Neuronal stem cell (in vitro differentiated cells): ENCODE measurements at regions not wholly inside any gene's neighbourhood (a gene's known extent, or its start where the extent isn't known, plus 50 kb on each side); places are given as distances from the start of the nearest gene placed in this dataset.

Source experiments
- DNase-seq: peaks from one replicate; pipeline ENCODE4 v3.0.0-alpha.2; 2013; ENCODE audit warnings: low spot score
- H2AFZ ChIP-seq: one replicate; pipeline ENCODE4 v1.6.1; 2013; ENCODE audit warnings: mild to moderate bottlenecking, low read length, inconsistent platforms
- H2AK5ac ChIP-seq: 2 replicates; pipeline ENCODE4 v1.6.1; 2013; ENCODE audit warnings: low read depth, mild to moderate bottlenecking, inconsistent platforms, low read length, moderate library complexity, mixed read lengths
- H2BK120ac ChIP-seq: 2 replicates; pipeline ENCODE4 v1.6.1; 2013; ENCODE audit warnings: low read depth, mild to moderate bottlenecking, inconsistent platforms, low read length, moderate library complexity, mixed read lengths
- H2BK12ac ChIP-seq: one replicate; pipeline ENCODE4 v1.6.1; 2013; ENCODE audit warnings: low read length, inconsistent platforms
- H2BK15ac ChIP-seq: 2 replicates; pipeline ENCODE4 v1.6.1; 2013; ENCODE audit warnings: mild to moderate bottlenecking, low read length, inconsistent platforms, mixed read lengths
- H2BK5ac ChIP-seq: one replicate; pipeline ENCODE4 v1.6.1; 2013; ENCODE audit warnings: inconsistent platforms, mild to moderate bottlenecking, low read length, moderate library complexity
- H3K14ac ChIP-seq: one replicate; pipeline ENCODE4 v1.6.1; 2013; ENCODE audit warnings: low read length, inconsistent platforms
- H3K18ac ChIP-seq: 2 replicates; pipeline ENCODE4 v1.6.1; 2013; ENCODE audit warnings: low read length, inconsistent platforms
- H3K23ac ChIP-seq: 2 replicates; pipeline ENCODE4 v1.6.1; 2013; ENCODE audit warnings: low read depth, mild to moderate bottlenecking, mixed read lengths, low read length, inconsistent platforms; ENCODE audit not compliant: poor library complexity
- H3K27ac ChIP-seq: replicated peaks from 3 replicates; pipeline ENCODE4 v1.5.1; 2013; ENCODE audit warnings: low read length, inconsistent platforms
- H3K27me3 ChIP-seq, 3 experiments: 2 replicates each; pipeline ENCODE4 v1.6.1; 2013; ENCODE audit warnings: low read length in 3 of 3, mild to moderate bottlenecking in 2 of 3, inconsistent platforms in 1 of 3, low read depth in 1 of 3, mixed read lengths in 1 of 3, moderate library complexity in 1 of 3; ENCODE audit not compliant: control insufficient read depth in 3 of 3, insufficient read depth in 3 of 3
- H3K36me3 ChIP-seq, 2 donors: replicated peaks in 1 of 2; 2 replicates each; pipeline ENCODE4 v1.6.1; 2013; ENCODE audit warnings: low read length in 2 of 2; ENCODE audit not compliant: control insufficient read depth in 2 of 2, insufficient read depth in 2 of 2
- H3K4ac ChIP-seq: 2 replicates; pipeline ENCODE4 v1.6.1; 2013; ENCODE audit warnings: inconsistent platforms, mild to moderate bottlenecking, low read length, moderate library complexity
- H3K4me1 ChIP-seq, 2 donors: 1 replicate in 1 of 2; 2 replicates in 1 of 2; pipeline ENCODE4 v1.6.1; 2013; ENCODE audit warnings: low read length in 2 of 2, low read depth in 1 of 2; ENCODE audit not compliant: control insufficient read depth in 2 of 2, insufficient read depth in 1 of 2
- H3K4me2 ChIP-seq: one replicate; pipeline ENCODE4 v1.6.1; 2013; ENCODE audit warnings: mild to moderate bottlenecking, low read length, inconsistent platforms; ENCODE audit not compliant: insufficient read depth, poor library complexity, severe bottlenecking
- H3K4me3 ChIP-seq, 2 donors: 2 replicates each; pipeline ENCODE4 v1.5.1; 2013; ENCODE audit warnings: low read length in 2 of 2, mild to moderate bottlenecking in 2 of 2, inconsistent platforms in 1 of 2, moderate library complexity in 1 of 2
- H3K79me1 ChIP-seq: one replicate; pipeline ENCODE4 v1.6.1; 2013; ENCODE audit warnings: low read depth, mild to moderate bottlenecking, inconsistent platforms, low read length, moderate library complexity
- H3K9ac ChIP-seq: one replicate; pipeline ENCODE4 v1.6.1; 2013; ENCODE audit warnings: mild to moderate bottlenecking, low read depth, low read length, inconsistent platforms; ENCODE audit not compliant: poor library complexity
- H3K9me3 ChIP-seq, 2 donors: replicated peaks in 1 of 2; 2 replicates each; pipeline versions ENCODE3 to v1.6.1; 2013; ENCODE audit warnings: low read length in 2 of 2, mild to moderate bottlenecking in 2 of 2, inconsistent platforms in 1 of 2, low read depth in 1 of 2, mixed read lengths in 1 of 2, moderate library complexity in 1 of 2; ENCODE audit not compliant: control insufficient read depth in 2 of 2, insufficient read depth in 1 of 2
- H4K8ac ChIP-seq: one replicate; pipeline ENCODE4 v1.6.1; 2013; ENCODE audit warnings: low read depth, mild to moderate bottlenecking, inconsistent platforms, low read length, moderate library complexity
- H4K91ac ChIP-seq: one replicate; pipeline ENCODE4 v1.6.1; 2013; ENCODE audit warnings: low read length, low read depth, mild to moderate bottlenecking, inconsistent platforms; ENCODE audit not compliant: poor library complexity
- WGBS, 2 donors: extraction: QIAGEN DNeasy Blood & Tissue Kit; methylation state at CpG; one replicate each; pipeline ENCODE4 v1.1.7; 2013; ENCODE audit warnings: missing lambda C conversion rate in 2 of 2, mixed read lengths in 1 of 2; ENCODE audit not compliant: insufficient read length in 2 of 2, insufficient replicate concordance in 1 of 2; ENCODE audit errors: extremely low coverage in 2 of 2; 5-methylcytosine and 5-hydroxymethylcytosine counted together

DNA sequence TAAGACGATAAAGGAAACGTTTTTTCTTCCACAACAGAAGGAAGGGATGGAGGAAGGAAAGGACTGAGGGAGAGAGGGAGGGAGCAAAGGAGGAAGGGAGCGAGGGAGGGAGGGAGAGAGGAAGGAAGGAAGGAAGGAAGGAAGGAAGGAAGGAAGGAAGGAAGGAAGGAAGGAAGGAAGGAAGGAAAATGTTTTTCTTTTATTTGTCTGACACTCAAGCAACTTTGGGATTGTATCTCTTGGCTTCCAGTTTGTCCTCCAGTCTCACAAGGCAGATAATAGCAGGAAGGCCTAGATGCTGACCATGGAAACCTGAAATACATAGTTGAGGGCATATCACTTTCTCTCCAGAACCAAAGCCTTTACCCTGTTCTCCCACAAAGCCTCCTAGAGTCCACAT lies 226.7 kb downstream of the ZNF674 start:
- no peak overlapping the region for H3K4me3 ChIP-seq
- no peak for DNase-seq
- H2BK12ac ChIP-seq: no peak overlapping the region
- H3K4me2 ChIP-seq: no peak overlapping the region
- H4K8ac ChIP-seq: no peak overlapping the region
- H3K23ac ChIP-seq: no peak overlapping the region
- H2AK5ac ChIP-seq: no peak overlapping the region
- H3K14ac ChIP-seq: no peak overlapping the region
- H3K18ac ChIP-seq: no peak overlapping the region
- no CpG with 5 or more reads among the region's 3 CpGs for WGBS, 2 donors
- no peak overlapping the region for H2BK5ac ChIP-seq
- no peak overlapping the region for H2BK120ac ChIP-seq
- H3K9ac ChIP-seq: no peak overlapping the region
- no peaks in the 10 kb centered on the region for H3K9me3 ChIP-seq
- H3K36me3 ChIP-seq: no peaks in the 10 kb centered on the region
- H3K4me1 ChIP-seq: no peaks in the 10 kb centered on the region
- H3K79me1 ChIP-seq: no peaks in the 10 kb centered on the region
- H2AFZ ChIP-seq: no peak overlapping the region
- H3K4ac ChIP-seq: no peak overlapping the region
- H4K91ac ChIP-seq: no peak overlapping the region
- H2BK15ac ChIP-seq: no peak overlapping the region
- no peaks in the 10 kb centered on the region for H3K27me3 ChIP-seq
- H3K27ac ChIP-seq: no peak overlapping the region

DNA sequence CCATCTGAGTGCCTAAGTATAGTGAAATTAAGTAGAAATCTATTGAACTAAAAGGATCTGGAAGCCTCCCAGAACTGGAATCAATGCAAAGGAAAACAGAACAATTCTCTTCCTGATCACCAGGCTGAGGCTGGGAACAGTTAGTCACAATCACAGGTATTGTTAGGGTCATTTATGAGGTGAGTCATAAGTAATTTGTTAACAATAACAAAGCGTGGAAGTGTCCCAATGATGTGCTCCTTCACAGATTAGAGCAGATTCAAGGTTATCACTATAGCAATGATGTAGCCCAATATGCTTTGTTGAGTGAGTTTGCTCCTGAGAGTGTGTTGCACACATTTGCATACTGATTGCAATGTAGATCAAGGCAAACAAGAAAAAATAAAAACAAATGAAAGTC lies 228.1 kb downstream of the ZNF674 start:
- H4K8ac ChIP-seq: no peak overlapping the region
- no peaks in the 10 kb centered on the region for H3K36me3 ChIP-seq
- no peak overlapping the region for H2BK5ac ChIP-seq
- H3K4me1 ChIP-seq: no peaks in the 10 kb centered on the region
- no peak overlapping the region for H3K14ac ChIP-seq
- H4K91ac ChIP-seq: no peak overlapping the region
- DNase-seq: no peak
- no peak overlapping the region for H2BK15ac ChIP-seq
- H3K23ac ChIP-seq: no peak overlapping the region
- no peaks in the 10 kb centered on the region for H3K79me1 ChIP-seq
- H2AFZ ChIP-seq: no peak overlapping the region
- H2AK5ac ChIP-seq: no peak overlapping the region
- no peak overlapping the region for H3K4ac ChIP-seq
- H2BK12ac ChIP-seq: no peak overlapping the region
- H3K27me3 ChIP-seq: no peaks in the 10 kb centered on the region
- H3K4me3 ChIP-seq: no peak overlapping the region
- no CpG with 5 or more reads among the region's 1 CpG for WGBS, 2 donors
- no peak overlapping the region for H3K27ac ChIP-seq
- no peak overlapping the region for H2BK120ac ChIP-seq
- no peak overlapping the region for H3K9ac ChIP-seq
- H3K18ac ChIP-seq: no peak overlapping the region
- H3K4me2 ChIP-seq: no peak overlapping the region
- no peaks in the 10 kb centered on the region for H3K9me3 ChIP-seq

DNA sequence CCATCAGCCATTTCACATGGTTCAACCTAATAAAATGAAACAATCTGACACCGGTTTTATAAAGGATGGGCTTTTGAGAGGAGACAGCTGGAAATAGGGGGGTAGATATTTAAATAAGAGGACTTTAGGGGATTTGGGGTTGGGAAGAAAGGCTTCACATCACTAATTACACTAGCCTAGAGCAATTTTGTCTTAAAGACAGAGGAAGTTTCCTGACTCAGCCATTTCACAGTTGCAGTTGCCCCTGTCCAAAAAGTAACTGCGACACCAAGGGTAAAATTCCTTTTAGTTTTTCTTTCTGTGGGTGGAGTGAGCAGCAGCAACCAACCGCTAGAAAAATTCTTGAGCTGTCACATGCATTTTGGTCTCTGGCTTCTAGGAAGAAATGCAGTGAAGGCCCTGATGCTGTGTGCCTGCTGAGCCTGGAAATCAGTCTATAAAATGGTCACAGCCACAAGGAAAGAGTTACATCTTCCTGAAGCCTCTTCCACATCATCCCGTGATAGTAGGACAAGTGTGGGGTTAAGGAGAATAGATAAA lies 233.6 kb downstream of the ZNF674 start:
- Histone ChIP-seq H3K27me3 (no peaks in the 10 kb centered on the region), H4K8ac (no peak overlapping the region), H3K4ac (no peak overlapping the region), H3K27ac (no peak overlapping the region), H3K4me2 (no peak overlapping the region), H3K18ac (no peak overlapping the region), H3K23ac (no peak overlapping the region), H3K79me1 (no peaks in the 10 kb centered on the region), H2BK12ac (no peak overlapping the region), H2BK5ac (no peak overlapping the region), H3K9ac (no peak overlapping the region), H3K36me3 (no peaks in the 10 kb centered on the region), H3K4me1 (peaks cover 0 to 4% of the 10 kb centered on the region in 2 donors), H2AK5ac (no peak overlapping the region), H2BK120ac (no peak overlapping the region), H2BK15ac (no peak overlapping the region), H3K14ac (no peak overlapping the region), H3K4me3 (no peak overlapping the region), H4K91ac (no peak overlapping the region), H2AFZ (no peak overlapping the region), H3K9me3 (no peaks in the 10 kb centered on the region)
- no CpG with 5 or more reads among the region's 4 CpGs for WGBS, 2 donors
- no peak for DNase-seq

DNA sequence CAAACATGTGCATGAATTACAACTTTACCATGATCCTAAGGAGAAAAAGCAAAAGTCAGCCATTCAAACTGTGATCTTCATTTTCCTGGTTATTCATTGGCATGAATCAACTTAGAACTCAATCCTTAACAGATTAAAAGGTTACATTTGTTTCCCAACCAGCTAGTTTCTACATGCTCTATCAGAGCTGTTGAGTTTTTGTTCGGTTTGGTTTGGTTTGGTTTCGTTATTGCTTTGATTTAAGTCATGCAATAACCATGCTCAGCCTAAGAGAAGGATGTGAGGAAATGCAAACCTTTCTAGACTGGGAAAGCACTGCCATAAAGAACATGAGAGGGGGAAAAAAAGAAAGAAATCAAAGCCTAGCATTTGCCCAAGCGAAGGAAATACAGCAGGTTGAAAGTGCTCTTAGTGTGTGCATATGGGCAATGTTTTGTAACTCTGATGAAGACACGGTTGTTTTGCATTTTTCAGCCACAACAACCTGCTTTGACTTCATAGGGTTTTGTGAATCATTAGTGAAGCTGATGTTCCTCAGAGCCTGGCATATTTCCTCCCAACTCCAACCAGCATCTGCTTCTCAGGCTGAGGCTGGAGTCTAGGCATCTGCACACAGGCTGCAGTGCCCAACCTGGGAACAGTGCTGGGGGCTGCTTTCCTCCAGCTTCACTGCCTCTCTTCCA lies 234.3 kb downstream of the ZNF674 start:
- H3K9me3 ChIP-seq: no peaks in the 10 kb centered on the region
- H3K79me1 ChIP-seq: no peaks in the 10 kb centered on the region
- no peak overlapping the region for H3K4me3 ChIP-seq
- DNase-seq: no peak
- H3K4me2 ChIP-seq: no peak overlapping the region
- no peak overlapping the region for H2BK12ac ChIP-seq
- no peaks in the 10 kb centered on the region for H3K27me3 ChIP-seq
- H3K9ac ChIP-seq: no peak overlapping the region
- no peak overlapping the region for H2AK5ac ChIP-seq
- no peak overlapping the region for H3K14ac ChIP-seq
- H2BK5ac ChIP-seq: no peak overlapping the region
- no peak overlapping the region for H4K91ac ChIP-seq
- H2AFZ ChIP-seq: no peak overlapping the region
- H4K8ac ChIP-seq: no peak overlapping the region
- peaks cover 0 to 4% of the 10 kb centered on the region in 2 donors for H3K4me1 ChIP-seq
- H3K4ac ChIP-seq: no peak overlapping the region
- no peak overlapping the region for H3K27ac ChIP-seq
- no peak overlapping the region for H3K23ac ChIP-seq
- no peaks in the 10 kb centered on the region for H3K36me3 ChIP-seq
- WGBS, 2 donors: no CpG with 5 or more reads among the region's 4 CpGs
- no peak overlapping the region for H3K18ac ChIP-seq
- no peak overlapping the region for H2BK120ac ChIP-seq
- no peak overlapping the region for H2BK15ac ChIP-seq
